NCI-H1417 (cell line): ENCODE measurements at regions not wholly inside any gene's neighbourhood (a gene's known extent, or its start where the extent isn't known, plus 50 kb on each side); places are given as distances from the start of the nearest gene placed in this dataset.
"Not testable (repeated sequence)": the region's sequence is repeated elsewhere in the genome, so short reads cannot be mapped to it uniquely, and the experiment has no call there.

Experiments used
- DNase-seq, 3 experiments: peaks; one replicate each; lab custom pipeline; 2025; lab: John Stamatoyannopoulos, UW

DNA sequence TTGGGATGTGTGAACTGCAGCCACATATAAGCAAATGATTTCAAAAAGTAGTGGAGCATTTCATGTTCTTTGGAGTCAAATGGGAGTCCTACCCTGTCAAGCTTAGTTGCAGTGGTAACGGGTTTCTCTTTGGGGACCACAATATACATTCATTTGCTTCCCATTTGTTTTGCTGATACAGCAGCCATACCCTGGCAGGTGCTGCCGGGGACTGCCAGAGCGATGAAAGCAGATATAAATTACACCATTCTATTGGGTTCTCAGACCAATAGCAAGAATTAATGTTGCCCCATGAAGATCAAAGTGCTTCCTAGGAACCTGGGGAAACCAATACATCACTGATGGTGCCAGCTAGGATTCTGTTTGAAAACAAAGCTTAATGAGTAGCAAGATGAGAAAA is 1621.5 kb upstream of the FLRT2 start:
- peak in 1 of 3 experiments; percentile 28 for DNase-seq

DNA sequence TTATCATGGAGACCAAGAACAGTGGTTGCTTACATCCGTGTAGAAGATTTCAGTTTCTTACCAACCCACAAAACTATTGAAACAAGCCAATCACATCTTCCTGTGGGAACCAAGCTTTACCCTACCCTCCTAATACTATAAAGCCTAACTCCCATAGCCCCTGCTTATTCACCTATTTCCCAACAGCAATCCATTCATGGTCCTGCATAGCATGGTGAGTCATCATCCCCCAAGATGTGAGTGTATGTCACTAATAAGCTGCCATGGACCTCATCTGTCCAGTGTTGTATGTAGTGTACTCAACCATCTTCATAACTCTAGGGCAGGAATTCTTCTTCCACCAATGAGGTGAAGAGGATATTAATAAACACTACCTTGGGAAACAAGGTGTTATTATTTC is 1620.4 kb upstream of the FLRT2 start:
- no peak for DNase-seq

DNA sequence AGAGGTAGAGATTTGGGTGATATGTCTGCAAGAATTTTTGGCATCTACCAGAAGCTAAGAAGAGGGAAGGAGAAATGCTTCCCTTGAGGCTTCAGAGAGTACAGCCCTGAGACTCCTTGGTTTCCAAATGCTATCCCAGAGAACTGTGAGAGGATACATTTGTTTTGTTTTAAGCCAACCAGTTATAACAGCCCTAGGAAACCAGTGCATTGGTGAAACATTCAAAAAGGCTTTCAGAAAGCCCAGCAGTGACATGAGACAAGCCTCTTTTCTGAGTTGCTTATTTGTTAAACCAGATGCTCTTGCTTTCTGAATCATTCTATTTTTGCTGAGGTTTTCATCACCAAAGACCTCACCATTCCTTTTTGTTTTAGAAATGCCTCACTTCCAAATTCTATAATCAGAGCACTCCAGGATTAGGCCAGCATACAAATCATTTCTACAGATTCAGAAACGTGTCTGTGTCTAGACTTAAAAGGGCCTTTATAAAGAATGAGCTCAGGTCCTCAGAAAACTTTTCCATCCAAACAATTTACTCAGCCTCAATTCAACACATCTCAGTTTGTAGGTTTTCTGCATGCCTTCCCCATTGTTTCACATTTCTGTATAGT is 1617.8 kb upstream of the FLRT2 start:
- peak in 1 of 3 experiments; percentile 9 for DNase-seq

DNA sequence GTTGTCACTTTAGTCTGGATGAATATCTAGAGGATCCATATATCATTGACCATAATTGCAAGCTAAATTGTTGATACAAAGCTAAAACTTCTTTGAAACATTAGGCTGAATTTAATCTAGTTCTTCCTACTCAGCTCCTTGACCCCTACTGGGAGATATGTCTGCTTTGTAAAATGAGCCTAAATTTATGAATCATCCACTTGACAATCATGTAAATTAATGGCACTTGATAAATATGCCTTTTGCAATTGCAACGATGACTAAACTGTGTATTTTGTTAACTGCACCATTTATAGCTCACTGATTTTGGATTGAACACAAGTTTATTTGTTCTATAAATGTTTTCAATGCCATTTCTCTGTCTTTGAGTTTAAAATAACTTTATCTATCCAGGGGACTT is 1616.5 kb upstream of the FLRT2 start:
- peak in 2 of 3 experiments; percentile 9 to 78 for DNase-seq

DNA sequence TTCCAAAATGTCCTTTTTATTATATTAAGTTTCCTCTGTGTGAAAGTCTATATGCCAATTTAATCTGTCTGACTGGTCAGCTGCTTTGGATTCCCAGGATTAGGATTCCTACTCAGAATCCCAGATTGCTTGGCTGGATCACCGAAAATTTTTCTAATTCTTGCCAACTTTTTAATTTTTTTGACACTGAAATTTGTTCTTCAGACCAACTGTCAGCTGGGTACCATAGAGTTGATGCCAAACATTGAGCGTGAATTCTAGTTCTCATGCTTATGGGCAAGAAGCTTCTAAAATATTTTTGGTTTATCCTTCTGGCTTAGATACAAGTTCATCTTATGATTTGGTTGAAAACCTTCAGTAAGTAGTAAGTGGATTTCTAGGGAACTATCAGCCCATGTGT is 1611.4 kb upstream of the FLRT2 start:
- no peak for DNase-seq

DNA sequence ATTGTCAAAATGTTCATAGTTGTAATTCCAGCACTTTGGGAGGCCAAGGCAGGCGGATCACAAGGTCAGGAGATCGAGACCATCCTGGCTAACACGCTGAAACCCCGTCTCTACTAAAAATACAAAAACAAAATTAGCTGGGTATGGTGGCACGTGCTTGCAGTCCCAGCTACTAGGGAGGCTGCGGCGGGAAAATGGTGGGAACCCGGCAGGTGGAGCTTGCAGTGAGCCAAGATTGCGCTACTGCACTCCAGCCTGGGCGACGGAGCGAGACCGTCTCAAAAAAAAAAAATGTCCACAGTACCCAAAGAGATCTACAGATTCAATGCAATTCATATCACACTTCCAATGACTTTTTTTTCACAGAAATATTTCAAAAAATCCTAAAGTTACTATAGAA is 1610.3 kb upstream of the FLRT2 start:
- DNase-seq: not testable (repeated sequence)

DNA sequence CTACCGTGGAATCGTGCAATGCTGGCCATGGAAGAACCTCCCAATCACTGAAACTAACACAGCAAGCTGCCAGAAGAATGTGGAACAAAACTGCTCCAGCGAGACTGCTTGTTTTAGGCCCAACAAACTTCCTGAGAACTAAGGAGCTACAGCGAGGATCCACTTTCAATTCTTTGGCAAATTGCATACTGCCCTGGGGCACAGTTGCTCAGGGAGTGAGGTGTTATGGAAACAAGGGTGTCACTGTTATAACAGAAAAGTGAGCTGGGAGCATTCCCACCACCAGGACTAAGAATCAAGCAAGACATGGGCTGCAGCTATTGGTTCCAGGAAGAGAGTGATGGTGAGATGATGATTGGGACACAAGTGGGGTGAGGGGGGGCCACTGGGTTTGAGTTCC is 1606.1 kb upstream of the FLRT2 start:
- no peak for DNase-seq

DNA sequence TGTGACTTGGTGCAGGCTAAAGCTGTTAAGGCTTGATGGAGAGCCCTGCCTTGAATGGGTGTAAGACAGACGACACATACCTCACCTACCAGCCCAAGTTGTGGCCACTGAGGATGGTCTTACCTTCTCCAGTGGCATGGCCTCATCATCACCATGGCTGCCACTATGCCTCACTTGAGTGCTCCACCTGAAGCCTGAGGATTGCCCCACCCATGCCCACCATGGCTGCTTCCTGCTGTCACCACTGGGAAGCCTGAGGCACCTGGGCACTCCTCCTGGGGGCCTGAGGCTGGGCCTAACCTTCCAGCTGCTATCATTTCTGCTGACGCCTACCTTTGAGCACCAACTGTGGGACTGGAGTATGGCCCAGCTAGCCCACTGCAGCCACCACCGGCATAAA is 1605.7 kb upstream of the FLRT2 start:
- no peak for DNase-seq

DNA sequence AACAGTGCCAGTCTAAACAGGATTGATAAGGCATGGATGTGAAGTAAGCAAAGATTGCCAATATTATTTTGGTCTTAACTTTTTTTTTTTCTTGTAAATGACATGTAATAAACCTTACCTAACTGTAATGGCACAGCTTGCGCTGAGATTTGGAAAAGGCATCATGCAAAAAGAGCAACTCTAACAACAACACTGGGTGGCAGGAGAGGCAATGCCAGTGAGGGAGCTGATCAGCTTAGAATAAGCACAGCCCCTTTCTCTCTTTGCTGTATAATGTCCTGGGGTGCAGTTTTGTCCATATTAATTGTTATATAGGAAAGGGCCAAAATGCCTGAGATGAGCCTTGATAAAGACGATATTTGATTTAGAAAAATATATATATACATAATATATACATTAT is 1589.7 kb upstream of the FLRT2 start:
- peak in 1 of 3 experiments; percentile 25 for DNase-seq

DNA sequence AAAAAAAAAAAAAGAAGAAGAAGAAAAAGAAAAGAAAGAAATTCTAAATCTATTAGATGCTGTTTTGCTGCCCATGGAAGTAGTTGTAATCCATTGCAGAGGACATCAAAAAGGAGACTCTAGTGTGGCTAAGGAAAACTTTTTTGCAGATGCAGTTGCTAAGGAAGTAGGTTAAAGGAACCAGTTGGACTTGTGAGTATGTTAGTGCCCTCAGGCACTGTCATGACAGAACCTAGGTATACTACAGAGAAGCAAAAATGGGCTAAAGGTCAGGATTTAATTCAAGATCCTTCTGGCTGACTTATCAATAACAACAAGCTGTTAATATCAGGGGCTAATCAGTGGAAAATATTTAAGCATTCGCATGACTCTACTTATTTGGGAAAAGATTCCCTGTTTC is 1571.6 kb upstream of the FLRT2 start:
- no peak for DNase-seq

DNA sequence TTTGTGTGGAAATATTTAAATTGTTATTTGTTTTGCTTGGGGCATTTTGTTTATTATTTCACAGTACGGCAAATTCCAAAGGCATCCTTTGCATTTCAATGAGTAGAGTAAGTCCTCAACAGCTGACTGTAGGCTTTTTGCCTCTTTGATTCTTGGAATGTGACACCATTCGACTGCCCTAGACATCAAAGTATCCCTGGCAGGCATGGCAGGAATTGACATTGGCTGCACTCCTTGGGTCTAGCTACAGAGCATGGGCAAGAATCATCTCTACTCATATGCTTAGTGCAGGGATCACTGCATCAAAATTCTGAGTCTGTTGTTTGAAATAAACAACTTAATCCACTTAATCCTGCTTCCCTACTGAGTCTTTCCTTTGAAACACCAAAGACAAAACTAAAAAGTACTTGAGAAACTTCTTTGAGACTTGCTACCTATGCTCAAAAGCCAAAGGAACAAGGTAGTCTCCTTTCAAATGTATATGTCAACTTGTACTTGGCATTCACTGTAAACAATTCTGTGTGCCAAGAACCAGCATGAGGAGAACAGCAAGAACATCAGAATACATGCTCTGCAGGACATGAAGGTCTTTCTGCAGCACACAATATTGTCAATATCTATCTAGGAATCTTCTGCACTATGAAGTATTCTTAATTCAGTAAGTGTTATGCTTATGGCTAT is 1569.0 kb upstream of the FLRT2 start:
- no peak for DNase-seq

DNA sequence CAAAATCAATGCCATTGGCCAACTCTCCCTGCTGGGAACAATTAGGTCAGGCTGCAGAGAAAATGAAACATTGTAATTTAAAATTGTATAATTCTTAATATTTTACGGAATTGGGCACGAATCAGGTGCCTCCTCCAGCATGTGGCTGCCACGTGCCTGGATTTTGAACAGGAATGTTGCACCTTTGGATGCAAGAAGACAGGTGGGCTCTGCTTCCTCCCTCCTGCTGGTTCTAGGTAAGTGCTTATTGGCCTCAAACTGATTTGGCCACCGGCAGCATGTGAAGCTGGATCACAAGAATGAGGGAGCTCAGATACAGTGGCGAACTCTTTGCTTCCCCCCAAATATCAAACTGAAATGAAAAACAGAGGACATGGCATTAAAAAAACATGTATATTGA is 1559.9 kb upstream of the FLRT2 start:
- DNase-seq: no peak

DNA sequence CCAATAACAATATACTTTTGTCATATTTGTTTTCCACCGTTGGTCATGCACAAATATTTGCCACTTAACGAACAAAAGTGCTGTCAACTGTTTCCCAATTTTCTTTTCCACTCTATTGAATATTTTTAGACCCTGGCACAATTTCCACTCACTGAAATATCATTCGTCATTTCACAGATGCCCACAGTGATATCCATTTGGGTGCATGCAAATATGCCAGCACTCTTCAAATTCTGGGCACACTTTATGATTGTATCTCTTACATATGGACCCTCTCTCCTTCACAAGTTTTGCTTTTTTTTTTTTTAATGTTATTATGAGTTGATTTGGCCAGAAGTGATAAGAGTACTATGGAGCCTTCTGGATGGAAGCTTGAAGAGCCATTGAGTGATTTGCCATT is 1557.3 kb upstream of the FLRT2 start:
- no peak for DNase-seq

DNA sequence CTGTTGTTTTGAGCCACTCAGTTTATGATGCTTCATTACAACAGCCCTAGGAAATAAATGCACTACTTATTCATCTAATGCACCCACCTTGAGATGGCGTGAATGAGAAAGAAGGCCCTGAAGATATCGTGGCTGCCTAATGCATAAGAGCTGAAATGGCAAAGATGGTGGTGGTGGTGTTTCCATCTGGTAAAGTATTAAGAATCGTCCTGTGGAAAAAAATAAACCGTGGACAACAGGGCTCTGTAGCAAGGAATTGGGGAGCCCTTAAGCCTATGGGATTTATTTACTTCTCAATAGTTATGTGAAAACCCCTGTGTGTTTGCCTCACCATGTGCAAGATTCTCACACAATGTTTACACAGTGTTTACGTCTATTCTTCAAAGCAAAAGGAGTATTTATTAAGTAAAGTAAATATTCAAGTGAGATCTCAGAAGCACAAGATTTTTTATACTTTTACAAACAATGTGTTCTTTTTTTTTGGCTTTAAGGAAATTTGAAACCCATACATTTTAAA is 1555.2 kb upstream of the FLRT2 start:
- DNase-seq: no peak

DNA sequence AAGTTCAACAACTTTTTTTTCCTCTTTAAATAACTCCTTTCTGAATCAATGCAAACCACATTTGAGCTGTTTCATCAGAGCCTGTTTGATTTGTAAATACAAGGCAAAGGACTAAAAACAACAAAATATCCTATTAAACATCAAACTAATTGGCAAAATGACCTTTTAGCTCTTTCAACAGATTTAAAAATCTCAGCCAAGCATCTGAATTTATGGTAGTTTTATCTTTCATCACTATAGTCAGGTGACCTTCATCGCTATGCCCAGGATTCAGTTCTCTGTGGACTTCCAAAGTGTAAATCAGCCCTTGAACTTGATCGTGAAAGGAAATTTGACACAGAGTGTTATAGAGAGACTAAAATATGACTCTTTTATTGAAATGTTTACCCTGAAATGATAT is 1554.5 kb upstream of the FLRT2 start:
- no peak for DNase-seq

DNA sequence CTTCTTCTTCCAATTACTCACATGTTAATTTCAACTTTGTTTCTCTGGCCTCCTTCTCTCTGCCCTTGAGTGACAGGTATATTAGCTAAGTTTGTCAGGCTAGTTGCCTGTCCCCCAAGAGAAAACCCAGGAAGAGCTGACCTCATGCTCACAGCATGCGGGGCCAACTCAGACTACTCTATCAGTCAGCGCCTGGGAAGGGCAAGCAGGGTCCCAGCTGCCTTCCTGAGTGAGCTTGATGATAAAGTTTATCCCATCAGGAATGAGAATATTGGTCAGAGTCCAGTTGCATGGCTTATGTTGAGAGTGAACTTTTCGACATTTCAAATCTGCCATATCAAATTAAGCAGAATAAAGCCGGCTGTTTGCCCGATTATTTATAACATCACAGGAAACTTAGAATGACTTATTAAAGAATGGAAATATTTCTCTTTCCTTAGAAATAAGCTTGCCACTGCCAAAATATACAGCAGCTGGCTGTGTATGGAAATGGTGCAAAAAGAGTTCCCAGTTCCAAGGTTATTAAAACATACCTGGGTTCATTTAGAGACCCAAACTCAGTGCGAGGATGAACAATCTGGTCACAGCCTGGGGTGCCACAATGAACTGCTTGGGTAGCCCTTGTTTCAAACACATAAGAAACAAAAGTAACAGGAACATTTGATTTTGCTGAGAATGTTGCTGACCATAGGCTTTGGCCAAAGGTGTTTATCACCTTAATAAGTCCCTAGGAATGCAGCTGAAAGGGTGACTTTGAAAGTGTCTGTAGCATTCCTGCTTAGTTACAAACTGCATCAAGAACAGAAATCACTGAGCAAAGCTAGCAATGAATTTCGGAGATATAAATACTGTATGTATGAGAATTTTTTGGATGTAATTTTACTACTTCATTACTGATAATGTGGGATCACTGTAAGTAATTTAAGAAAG is 1553.8 kb upstream of the FLRT2 start:
- no peak for DNase-seq

DNA sequence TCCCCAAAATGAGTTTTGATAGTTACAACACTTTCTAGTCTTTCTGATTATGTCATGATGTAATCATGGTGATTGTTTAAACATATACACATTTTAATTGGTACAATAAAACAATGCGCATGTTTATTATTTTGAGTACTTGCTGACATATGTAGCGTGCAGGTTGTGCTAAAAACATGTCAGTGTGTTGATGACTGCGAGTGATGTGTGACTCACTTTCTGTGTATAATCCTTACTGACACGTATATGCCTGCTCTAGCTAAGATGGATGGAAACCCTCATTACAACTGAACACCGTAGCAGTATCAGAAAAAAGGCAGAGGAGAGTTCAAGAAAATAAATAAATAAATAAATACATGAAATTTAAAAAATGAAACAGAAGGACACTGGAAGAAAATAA is 1552.4 kb upstream of the FLRT2 start:
- DNase-seq: no peak

DNA sequence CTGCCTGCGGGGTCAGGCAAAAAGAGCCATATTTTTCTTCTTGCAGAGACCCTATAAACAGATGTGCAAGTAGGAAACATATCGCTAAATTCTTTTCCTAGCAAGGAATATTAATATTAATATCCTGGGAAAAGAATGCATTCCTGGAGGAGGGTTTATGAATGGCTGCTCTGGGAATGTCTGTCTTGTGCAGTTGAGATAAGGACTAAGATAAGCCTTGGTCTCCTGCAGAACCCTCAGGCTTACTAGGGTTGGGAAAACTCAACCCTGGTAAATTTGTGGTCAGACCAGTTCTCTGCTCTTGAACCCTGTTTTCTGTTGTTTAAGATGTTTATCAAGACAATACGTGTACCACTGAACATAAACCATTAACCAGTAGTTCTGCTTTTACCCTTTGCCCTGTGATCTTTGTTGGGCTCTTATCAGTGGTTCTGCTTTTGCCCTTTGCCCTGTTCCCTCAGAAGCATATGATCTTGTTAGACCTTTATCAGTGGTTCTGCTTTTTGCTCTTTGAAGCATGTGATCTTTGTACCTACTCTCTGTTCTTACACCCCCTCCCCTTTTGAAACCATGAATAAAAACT is 1548.2 kb upstream of the FLRT2 start:
- DNase-seq: not testable (repeated sequence)

DNA sequence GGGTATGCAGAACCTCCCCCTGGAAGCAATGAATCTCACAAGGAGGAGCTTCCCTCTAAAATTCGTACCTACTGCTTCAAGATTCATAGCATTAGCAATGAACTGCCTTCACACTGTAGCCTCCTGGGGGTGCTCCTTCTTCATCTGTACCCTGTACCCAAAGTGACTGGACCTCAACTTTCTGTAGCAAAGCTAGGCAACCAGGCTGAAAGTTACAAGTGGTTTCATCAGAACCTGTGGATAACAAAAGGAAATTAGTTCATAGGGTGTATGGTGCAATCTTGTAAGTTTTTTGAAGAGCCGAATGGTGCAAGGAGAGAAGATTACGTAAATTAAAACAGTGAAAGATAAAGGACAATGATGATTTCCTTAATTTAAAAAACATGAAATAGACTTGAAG is 1541.7 kb upstream of the FLRT2 start:
- DNase-seq: no peak

DNA sequence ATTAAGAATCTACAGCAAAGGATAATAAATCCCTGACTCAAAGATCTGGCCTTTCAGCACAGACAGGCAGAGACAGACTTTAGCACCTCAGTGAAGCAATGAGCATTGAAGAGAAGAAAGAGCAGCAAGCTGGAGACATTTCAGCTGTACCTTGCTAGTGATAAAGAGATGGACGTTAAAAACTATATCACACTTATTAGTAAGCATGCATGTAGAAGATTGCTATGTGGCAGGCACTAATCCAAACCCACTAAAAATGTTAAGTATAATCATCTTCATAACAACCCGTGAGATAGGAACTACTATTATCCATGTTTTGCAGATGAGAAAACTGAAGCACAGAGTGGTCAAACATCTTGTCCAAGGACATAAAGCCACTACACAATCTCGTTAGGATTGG is 1538.3 kb upstream of the FLRT2 start:
- no peak for DNase-seq

DNA sequence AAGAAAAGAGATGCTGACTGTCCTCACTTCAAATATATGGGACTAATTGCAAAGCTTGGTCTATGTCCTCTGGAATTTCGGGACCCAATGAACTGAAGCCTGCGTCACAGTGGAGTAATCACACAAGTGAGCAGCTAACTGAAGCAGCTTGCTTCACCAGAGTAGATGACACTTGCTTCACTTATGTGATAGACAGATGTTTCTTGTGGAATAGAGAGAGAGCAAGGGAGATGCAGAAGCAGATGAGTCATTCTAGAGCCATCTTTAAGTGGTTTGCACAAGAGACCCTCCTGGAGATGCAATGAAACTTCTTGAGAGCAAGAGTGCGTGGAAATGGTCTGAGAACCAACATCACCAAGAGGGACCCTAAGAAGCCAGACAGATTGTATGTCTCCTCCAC is 1537.1 kb upstream of the FLRT2 start:
- DNase-seq: no peak

DNA sequence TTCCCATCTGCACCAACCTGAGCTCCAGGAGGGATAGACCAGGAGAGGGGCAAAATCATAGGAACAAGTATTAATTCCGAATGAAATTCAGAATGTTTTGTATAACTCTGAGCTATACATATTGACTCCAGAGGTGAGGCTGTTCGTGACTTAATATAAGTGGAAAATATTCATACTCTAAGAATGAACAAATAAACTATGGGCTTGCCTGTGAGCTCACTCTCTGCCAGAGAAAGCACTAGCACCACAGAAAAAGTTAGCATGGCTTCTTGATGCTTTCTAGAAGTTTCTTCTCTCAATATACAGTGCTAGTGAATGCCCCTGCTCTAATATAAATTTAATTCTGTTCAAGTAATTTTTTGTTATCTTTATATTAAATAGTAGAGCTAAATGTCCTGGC is 1536.4 kb upstream of the FLRT2 start:
- DNase-seq: no peak
